ENCODE measurements at regions not wholly inside any gene's neighbourhood (a gene's known extent, or its start where the extent isn't known, plus 50 kb on each side); places are given as distances from the start of the nearest gene placed in this dataset.

DNA sequence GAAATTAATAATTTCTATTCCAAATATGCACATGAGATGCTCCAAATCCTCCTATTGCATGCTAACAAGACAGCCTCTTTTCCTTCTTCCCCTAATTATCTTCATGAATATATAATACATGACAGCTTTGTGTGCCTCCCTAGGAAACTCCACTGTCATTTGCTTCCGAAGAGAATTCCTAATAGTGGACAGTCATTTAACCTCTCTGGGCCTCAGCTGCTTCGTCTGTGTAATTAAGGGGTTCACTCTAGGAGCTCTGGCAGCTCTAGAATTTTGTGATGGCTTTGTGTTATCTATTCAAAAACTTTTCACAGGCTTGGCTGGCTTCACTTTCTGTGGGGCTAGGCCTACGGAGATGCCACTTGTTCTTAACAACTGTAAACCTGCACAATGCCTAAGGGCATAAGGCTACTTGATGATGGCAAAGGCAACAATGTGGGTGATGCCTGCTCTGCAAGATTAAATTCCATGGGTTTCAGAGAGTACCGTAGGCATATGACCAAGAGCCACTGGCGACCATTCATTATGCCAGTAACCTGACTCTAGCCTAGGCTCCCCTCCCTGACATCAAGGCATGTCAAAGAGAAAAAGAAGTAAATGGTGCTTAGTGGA lies 333.8 kb upstream of the UMPS start:
- no peak for DNase-seq
- H3K27ac ChIP-seq, result peak overlapping the region; percentile 11 to 85 (median 69)

GRCh38 chr3:124397088-124397487 lies 333.2 kb upstream of the UMPS start:
- no peak for TF ChIP-seq CTCF (IDR thresholded peaks at IDR 0.05)
- TF ChIP-seq POLR2A (IDR thresholded peaks at IDR 0.05), result no peak
- WGBS (ENCODE audit: insufficient coverage, low coverage, low lambda C conversion rate, missing lambda C conversion rate), result 86% methylated on average over 4 of the region's 4 CpGs
- ATAC-seq (no peak), DNase-seq (no peak)
- intact Hi-C loops (cut with DNase I), result no loop called here
- H3K9me3 ChIP-seq, result no peaks in the 10 kb centered on the region
- H3K36me3 ChIP-seq, result no peaks in the 10 kb centered on the region
- H3K27ac ChIP-seq, result peak overlapping the region in 2 of 3 donors; percentile 69 to 85
- peaks cover 0 to 41% (median 10%) of the 10 kb centered on the region in 4 donors for H3K4me1 ChIP-seq
- H3K27me3 ChIP-seq, result no peaks in the 10 kb centered on the region
- no peak overlapping the region for H3K4me3 ChIP-seq

More for the DNA sequence above, 333.8 kb upstream of the UMPS start:
- TF ChIP-seq POLR2A (IDR thresholded peaks at IDR 0.05) (no peak), CTCF (IDR thresholded peaks at IDR 0.05) (no peak)
- H3K4me1 ChIP-seq, result peaks cover 0 to 41% (median 10%) of the 10 kb centered on the region in 4 donors
- 74% methylated on average over 4 of the region's 5 CpGs for WGBS (ENCODE audit: insufficient coverage, low coverage, low lambda C conversion rate, missing lambda C conversion rate)
- H3K36me3 ChIP-seq, result no peaks in the 10 kb centered on the region
- ATAC-seq, result peak in 1 of 4 donors; percentile 2
- H3K4me3 ChIP-seq, result no peak overlapping the region
- intact Hi-C loops (cut with DNase I), result no loop called here
- H3K27me3 ChIP-seq, result no peaks in the 10 kb centered on the region
- no peaks in the 10 kb centered on the region for H3K9me3 ChIP-seq

- no peak for DNase-seq
- Histone ChIP-seq H3K4me3 (no peak overlapping the region), H3K4me1 (peaks cover 0 to 41% (median 10%) of the 10 kb centered on the region in 4 donors), H3K27ac (no peak overlapping the region), H3K36me3 (no peaks in the 10 kb centered on the region), H3K27me3 (no peaks in the 10 kb centered on the region), H3K9me3 (no peaks in the 10 kb centered on the region)
- 17% methylated on average over 1 of the region's 7 CpGs for WGBS (ENCODE audit: insufficient coverage, low coverage, low lambda C conversion rate, missing lambda C conversion rate)
- intact Hi-C loops (cut with DNase I), result no loop called here
- ATAC-seq, result no peak
- TF ChIP-seq CTCF (IDR thresholded peaks at IDR 0.05), result no peak
- TF ChIP-seq POLR2A (IDR thresholded peaks at IDR 0.05), result no peak
Measured at GRCh38 chr3:124398594-124398993, 331.7 kb upstream of the UMPS start.

GRCh38 chr3:124401843-124402242 lies 328.4 kb upstream of the UMPS start:
- TF ChIP-seq POLR2A (IDR thresholded peaks at IDR 0.05) (no peak), CTCF (IDR thresholded peaks at IDR 0.05) (no peak)
- ATAC-seq (no peak), DNase-seq (no peak)
- Histone ChIP-seq H3K27me3 (no peaks in the 10 kb centered on the region), H3K4me3 (no peak overlapping the region), H3K27ac (no peak overlapping the region), H3K9me3 (no peaks in the 10 kb centered on the region), H3K4me1 (peaks cover 0 to 17% (median under 1%) of the 10 kb centered on the region in 4 donors), H3K36me3 (no peaks in the 10 kb centered on the region)
- 93% methylated on average over 2 of the region's 2 CpGs for WGBS (ENCODE audit: insufficient coverage, low coverage, low lambda C conversion rate, missing lambda C conversion rate)
- intact Hi-C loops (cut with DNase I), result no loop called here

Measured in right lobe of liver (tissue), 6 donors.